DMS79 (cell line): ENCODE measurements at regions not wholly inside any gene's neighbourhood (a gene's known extent, or its start where the extent isn't known, plus 50 kb on each side); places are given as distances from the start of the nearest gene placed in this dataset.
"Not testable (repeated sequence)": the region's sequence is repeated elsewhere in the genome, so short reads cannot be mapped to it uniquely, and the experiment has no call there.

Source experiments
- DNase-seq: peaks from one replicate; lab custom pipeline; 2025; lab: John Stamatoyannopoulos, UW

DNA sequence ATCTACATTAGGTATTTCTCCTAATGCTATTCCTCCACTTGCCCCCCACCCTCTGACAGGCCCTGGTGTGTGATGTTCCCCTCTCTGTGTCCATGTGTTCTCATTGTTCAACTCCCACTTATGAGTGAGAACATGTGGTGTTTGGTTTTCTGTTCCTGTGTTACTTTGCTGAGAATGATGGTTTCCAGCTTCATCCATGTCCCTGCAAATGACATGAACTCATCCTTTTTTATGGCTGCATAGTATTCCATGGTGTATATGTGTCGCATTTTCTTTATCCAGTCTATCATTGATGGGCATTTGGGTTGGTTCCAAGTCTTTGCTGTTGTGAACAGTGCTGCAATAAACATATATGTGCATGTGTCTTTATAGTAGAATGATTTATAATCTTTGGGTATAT lies 50.6 kb upstream of the GRHL3 start:
- DNase-seq, result not testable (repeated sequence)

DNA sequence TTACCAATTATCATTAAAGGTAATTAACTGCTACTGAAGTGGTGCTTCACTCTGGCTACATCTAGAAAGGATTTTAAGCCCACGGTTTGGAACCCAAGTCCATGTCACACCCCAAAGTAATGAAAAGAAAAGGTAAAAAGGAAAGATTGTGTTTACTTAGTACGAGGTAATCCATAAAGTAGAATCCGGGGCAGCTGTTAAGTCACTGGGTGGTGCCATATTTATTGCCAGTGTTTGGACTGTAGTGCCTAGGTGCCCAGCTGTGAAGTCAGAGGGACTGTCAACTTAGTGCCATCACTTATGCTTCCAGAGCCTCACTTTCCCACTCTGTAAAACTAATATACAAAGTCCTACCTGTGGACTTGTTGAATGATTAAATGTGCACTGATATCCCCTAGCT lies 52.2 kb upstream of the GRHL3 start:
- no peak for DNase-seq

DNA sequence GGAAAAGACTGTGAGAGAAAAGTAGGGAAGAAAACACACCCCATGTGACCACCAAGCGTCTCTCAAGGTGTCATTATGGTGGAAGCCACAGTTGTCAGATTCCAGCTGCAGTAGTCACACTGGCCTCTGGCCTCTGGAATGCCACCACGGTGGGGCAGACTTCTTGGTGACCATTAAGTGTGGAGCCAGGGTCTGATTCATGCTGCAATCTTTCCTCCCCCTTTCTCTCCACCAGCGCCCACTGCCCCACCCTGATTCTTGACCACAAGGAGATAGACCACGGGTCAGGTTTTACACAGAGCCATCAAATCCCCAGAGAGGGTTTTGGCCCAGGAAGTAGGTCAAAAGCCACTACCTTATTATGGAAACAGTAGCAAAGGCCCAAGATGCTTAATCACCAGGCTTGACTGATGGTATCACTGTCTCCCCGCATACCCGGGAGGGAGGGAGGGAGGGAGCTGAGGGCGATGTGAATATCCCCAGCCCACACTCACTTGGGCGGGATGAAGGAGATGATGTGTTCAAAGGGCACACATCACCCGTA lies 52.7 kb upstream of the GRHL3 start:
- no peak for DNase-seq

DNA sequence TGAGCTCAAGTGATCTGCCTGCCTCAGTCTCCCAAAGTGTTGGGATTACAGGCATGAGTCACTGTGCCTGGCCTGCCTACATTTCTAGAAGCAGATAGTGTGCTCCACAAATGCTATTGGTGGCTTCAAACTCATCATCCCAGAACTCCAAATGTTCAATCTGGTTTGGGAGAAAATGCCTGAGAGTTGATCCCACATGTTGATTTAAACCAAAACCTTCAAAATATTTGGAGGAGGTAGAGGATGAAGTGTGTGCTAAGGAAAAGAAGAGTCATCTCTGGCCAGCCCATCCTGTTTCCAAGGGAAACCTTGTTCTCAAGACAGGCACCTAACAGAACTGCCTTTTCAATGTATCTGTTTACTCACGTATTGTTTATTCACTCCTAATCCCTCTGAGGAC lies 55.4 kb upstream of the GRHL3 start:
- no peak for DNase-seq

DNA sequence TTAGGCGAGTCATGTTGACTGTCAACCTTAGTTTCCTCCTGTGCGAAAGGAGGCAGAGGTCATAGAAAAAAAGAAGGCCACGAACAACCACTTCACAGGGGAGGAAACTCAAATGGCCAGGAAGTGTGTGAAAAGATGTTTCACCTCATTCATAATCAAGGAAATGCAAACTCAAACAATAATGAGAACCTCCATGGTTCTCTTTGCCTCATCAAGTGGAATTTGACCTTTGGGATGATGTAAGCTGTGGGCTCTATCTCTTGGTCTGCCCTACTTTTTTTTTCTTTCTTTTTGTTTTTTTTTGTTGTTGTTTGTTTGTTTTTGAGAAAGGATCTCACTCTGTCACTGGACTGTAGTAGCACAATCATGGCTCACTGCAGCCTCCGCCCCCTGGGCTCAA lies 55.9 kb upstream of the GRHL3 start:
- no peak for DNase-seq

DNA sequence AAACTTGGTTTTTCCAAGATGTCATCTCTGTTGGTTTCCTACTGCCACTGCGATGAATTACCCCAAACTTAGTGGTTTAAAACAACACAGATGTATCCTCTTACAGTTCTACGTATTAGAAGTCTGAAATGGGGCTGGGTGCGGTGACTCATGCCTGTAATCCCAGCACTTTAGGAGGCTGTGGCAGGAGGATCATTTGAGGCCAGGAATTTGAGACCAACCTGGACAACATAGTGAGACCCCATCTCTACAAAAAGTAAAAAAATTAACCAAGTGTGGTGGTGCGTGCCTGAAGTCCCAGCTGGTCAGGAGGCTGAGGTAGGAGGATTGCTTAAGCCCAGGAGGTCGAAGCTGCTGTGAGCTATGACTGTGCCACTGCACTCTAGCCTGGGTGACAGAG lies 57.2 kb upstream of the GRHL3 start:
- no peak for DNase-seq

DNA sequence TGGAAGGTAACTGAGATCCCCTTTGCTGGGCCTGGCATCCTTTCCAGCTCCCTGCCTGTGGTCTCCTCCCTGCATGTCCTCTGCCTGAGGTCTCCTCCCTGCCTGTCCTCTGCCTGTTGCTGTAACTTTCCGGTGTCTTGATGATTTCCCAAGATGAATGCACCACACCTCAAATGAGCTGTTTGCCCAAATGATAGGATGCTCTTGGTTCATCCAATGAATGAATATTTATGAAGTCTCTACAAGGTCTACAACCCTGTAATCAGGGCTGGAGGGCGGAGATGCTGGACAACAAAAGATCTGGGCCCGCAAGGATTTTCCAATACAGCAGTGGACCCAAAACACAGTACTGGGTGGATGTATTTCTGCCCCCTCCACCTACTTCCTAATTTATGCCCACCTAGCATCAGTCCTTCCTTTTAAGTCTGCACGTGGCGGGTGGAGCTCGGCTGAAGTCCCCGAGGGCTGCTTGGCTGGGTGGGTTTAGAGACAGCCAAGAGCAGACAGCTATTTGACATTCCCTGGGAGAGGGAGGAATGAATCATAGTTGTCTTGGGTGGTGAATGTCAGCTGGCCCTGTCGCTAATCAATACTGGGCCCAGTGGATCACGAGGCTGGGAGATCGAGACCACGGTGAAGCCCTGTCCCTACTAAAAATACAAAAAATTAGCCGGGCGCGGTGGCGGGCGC lies 60.3 kb upstream of the GRHL3 start:
- no peak for DNase-seq

DNA sequence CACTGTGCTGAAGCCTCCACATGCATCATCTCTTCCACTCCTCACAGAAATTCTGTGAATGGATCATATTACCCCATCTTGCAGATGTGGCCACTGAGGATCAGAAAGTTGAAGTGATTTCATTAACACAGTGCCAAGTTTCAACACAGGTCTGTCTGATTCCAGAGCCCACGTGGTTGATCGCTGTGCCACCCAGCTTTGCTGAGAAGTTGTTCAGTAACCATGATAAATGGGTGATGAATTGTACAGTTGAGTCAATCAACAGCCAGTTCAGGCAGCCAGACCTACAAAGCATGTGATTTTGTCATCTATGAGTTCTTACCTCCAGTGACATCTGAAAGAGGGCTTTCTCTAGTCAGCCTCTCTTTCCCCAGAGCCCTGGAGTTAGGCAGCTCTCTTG lies 61.8 kb upstream of the GRHL3 start:
- no peak for DNase-seq

DNA sequence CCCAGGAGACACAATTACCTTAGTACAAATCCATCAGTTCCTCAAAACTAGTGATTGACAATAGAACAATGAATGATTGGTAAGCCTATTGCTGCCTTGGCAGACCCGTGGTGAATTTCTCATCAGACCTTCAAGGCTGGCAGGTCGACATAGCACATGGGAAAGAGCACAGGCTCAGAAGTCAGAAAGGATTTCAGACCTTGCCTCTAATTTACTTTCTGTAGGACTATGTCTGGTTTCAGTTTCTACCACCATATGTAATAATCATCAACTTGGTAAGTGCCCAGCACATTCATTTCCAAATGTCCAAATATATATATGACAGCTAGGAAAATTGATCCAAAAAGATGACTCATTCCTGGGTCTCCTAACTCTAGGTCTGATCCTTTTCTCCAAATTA lies 62.5 kb upstream of the GRHL3 start:
- DNase-seq, result no peak

DNA sequence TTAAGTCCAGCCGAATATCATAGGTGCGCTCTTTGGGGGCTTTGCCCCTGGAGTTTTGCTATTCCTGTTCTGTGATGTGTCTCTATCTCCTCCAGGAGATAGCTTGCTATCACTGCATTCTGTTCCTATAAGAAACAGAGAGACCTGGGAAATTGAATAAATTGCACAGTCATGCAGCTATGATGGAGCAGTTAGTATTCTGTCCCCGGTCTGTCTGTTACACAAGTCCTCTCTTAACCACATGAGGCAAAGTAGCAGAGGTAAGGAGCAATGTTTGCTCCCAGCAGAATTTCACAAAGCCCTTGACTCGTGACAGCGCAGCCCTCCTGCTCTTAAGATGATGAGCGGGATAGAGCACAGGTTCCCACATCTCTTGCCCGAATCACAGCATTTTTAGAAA lies 63.9 kb upstream of the GRHL3 start:
- DNase-seq, result no peak

DNA sequence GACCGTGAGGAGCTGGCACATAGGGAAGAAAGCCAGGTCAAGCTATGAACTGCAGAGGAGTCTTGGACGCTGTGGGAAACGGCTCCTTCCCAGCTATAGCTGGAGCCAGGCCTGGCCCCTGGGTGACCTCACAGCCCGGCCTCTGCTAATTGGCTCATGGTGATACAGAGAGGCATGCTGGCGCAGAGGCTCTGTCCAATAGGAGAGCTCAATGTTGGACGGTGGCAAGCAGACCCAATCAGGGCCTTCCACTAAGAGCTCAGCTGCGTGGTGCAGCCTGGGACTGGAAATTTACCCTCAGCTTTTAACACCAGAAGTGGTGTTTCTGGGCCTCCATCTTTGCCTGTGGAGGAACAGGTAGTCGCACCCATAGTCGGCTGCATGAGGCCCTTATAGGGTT lies 64.4 kb upstream of the GRHL3 start:
- no peak for DNase-seq

DNA sequence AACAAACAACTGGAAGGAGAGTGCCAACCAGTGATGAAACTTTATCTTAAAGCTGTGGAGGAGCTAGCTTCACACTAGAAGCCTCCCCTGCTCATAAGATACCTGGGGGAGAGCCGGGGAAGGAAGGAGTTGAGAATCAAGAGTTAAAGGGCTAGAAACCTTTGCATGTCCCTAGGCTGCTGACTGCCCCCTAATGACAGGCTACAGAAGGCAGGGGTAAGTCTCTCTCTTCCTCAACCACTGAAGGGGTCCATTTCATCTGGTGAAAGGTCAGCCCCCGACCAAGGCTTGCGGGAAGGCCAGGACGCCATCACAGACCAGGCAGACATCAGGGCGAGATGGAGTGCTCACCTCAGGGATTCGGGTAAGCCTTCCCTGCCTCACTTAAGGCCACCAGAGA lies 65.6 kb upstream of the GRHL3 start:
- DNase-seq, result no peak

DNA sequence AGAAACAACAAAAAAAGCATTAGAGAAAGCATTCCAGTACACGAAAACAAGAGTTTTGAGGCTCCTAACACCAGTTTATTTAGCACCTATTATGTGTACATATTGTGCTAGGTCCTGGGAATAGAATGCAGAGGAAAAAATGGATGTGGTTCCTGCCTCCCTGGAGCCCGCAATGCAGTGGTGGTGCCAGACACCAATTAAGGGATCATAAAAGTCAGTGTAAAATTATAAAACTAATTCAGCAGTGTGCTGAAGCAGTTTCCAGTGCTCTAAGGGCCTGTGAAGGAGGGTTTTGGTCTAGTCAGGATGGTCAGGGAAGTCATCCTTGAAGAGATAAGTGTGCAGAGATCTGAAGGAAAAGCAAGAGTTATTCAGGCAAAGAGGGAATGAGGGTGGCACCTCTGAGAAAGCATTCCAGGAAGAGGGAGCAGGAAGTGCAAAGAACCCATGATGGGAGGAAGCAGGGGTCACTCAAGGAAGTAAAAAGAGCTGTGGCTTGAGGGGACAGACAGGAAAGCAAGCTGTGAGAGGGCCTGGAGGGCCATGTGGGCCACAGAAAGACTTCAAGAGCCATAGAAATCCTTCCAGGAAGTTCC lies 65.2 kb upstream of the IFNLR1 start:
- peak; percentile 55 for DNase-seq

DNA sequence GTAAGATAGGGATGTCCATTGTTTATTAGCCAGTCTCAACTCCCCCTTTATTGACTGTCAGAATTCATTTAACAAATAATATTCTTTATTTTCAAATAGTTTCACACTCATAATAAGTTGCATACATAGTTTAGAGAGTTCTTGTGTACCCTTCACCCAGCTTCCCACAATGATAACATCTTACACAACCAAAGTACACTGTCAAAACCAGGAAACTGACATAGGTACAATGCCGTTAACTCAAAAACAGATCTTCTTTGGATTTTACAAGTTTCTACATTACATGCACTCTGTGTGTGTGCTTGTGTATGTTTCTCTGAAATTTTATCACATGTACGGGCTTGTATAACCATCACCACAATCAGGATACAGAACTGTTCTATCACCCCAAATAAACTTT lies 64.4 kb upstream of the IFNLR1 start:
- DNase-seq, result no peak

DNA sequence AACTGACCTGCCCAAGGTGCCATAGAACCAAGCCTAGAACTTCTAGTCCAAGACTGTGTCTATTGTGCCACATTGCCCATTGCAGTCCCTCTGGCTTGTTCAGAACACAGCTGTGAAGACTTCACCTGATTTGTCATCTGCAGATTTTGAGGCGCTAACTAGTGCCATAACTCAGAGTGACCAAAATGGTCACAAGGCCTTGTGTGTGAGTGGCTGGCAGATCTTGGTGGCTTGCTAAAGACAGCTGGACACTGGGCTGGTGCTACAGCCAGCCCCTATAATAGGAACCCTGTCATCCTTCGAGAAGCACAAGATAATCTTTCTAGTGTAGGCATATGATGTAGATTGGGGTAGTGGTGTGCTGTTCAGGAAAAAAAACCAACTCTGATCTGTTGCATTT lies 63.7 kb upstream of the IFNLR1 start:
- DNase-seq, result no peak

DNA sequence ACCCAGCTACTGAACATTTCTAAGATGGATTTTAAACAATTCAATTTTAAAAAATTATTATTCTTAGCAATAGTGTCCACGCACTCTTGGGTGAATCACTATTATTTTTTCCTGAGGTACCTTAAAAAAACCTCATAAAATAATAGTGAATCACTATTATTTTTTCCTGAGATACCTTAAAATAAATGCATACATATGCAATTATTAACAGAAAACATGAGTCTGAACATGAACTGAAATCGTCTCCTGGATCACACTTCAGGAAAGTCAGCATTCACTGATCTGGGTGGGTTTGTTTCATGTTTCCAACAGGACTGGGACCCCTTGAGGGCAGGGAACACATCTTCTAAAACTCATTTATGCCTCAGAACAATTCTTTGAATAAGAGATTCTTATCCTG lies 63.1 kb upstream of the IFNLR1 start:
- DNase-seq, result no peak

DNA sequence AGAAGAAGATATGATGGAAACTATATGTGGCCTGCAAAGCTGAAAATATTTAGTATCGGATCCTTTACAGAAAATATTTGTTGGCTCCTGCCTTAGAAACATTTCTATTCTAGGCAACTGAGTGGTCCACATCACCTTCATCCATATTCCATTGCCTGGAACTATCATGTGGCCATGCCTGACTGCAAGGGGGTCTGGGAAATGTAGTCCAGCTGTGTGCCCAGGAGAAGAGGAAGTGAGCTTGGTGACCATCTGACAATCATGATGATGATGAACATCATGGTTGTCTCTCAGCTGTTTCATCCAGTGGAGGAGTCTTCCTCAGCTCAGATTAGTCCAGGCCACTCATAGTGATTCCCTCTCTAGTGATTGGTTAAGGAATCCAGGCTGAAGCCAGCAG lies 61.8 kb upstream of the IFNLR1 start:
- DNase-seq, result no peak

DNA sequence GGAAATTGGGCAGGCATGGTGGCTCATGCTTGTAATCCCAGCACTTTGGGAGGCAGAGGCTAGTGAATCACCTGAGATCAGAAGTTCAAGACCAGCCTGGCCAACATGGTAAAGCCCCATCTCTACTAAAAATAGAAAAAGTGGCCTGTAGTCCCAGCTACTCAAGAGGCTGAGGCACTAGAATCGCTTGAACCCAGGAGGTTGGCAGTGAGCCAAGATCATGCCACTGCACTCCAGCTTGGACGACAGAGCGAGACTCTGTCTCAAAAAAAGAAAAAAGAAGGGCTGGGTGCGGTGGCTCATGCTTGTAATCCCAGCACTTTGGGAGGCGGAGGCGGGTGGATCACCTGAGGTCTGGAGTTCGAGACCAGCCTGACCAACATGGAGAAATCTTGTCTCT lies 60.2 kb upstream of the IFNLR1 start:
- not testable (repeated sequence) for DNase-seq

DNA sequence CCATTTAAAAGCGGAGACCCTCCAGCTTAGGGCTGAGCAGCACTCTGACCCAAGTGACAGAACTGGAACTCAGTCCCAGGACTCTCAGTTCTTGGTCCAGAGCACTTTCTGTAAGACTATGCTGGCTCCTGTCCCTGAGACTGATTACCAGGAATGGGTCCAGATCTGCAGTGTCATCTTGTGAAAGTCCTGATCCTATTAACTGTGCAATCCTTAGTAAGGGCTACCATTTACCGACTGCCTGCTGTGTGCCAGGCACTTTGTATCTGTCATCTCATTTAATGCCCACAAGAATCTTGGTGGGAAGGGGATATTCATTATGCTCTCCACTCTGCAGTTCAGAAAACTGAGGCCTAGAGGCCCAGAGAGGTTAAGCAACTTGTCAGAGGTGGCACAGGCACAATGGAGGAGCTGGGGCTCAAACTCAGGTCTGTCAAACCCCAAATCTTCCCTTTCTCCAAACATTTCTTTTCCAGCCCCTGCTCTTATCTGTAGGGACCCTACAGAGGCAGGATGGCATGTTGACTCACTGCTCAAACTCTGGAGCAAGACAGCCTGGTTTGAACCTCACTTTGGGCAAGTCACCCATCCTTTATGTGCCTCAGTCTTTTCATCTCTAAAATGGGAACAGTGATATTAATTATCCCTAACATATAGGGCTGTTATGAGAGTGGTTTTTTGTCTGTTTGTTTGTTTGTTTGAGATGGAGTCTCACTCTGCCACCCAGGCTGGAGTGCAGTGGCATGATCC lies 57.6 kb upstream of the IFNLR1 start:
- no peak for DNase-seq

DNA sequence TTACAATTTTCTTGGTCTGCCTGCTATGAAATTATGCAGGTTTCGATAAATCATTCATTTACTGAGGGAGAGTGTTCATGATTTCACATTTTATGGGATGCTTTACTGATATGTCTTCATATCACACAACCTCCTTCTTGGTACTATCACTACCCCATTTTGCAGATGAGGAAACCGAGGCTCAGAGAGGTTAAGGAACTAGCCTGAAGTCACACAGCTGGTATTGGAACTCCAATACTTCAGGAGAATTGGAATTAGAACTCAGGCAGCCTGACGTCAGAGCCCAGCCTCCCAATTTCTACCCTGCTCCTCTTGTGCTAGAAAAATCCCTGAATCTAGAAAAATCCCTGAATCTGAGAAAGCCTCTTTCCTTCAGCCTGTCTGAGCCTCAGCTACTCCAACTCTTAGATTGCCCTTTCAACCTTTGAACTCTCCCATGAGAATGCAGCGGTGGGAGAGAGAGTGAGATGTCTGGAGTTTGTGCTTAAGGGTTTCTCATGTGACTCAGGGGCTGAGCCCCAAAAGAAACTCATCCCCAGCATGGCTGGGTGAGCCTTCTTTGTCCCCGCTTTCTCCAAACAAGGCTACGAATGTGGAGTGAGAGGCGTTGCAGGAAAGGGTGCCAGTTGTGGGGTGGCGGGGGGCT lies 50.8 kb upstream of the IFNLR1 start:
- no peak for DNase-seq

DNA sequence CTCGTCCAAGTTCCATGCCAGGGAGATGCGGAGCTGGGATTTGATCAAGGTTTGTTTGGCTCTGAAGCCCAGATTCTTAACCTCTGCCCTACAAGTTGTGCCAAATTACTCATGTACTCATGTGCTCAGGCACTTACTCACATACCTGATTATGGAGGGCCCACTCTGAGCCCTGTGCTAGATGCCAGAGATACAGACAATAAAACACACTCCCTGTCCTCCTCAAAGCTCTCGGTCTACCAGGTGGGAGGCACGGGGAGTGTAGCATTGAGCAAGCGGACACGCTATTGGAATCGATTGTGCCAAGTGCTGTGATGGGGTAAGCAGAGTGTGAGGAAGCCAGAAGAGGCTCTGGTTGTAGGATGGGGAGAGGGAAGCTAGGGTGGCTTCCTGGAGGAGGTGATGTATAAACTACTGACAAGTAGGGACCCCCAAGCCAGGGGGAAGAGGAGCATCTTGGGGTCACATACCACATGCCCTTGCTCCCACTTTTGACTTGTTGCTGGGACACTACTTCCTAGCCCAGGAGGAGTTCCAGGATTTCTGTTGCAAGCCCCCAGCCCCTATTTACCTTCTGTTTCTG lies 49.8 kb upstream of the IFNLR1 start:
- DNase-seq, result peak; percentile 71
